ENCODE measurements at regions not wholly inside any gene's neighbourhood (a gene's known extent, or its start where the extent isn't known, plus 50 kb on each side); places are given as distances from the start of the nearest gene placed in this dataset.

GRCh38 chr2:21966139-21966538 lies 842.4 kb downstream of the TDRD15 start:
- no peak for TF ChIP-seq CTCF (IDR thresholded peaks at IDR 0.05 in 4 of 5, conservative IDR thresholded peaks at IDR 0.05 in 1 of 5)
- TF ChIP-seq POLR2A (IDR thresholded peaks at IDR 0.05) = no peak

Data from gastrocnemius medialis (tissue), 4 donors.